ENCODE measurements at regions not wholly inside any gene's neighbourhood (a gene's known extent, or its start where the extent isn't known, plus 50 kb on each side); places are given as distances from the start of the nearest gene placed in this dataset.

DNA sequence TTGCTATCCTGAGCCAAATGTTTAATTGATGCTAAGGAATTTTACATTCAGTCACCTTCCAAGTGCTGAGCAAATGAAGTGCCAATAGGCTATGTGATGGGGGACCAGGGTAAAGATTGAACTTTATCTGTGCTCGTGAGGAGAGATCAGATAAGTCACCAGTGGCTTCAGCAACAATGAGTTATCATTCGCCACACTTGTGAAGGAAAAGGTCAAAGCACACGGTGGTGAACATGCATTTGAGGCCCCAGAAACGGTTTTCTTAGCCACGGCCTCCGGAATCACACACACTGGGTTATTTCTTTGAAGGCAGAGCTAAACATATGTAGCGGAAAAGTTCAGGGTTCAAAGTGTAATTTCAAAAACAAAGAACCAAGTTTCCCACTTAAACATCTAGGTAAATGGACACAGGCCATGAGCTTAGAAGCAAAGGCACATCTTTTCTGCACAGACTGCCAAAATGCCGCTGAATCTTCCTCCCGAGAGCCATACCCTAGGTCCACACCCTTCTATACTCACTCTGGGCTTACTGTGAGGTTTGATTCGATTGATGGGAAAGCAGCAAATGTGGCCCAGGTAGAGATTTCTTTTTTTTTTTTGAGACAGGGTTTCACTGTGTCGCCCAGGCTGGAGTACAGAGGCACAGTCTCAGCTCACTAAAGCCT lies 268.5 kb downstream of the SHQ1 start:
- H3K9me3 Mint-ChIP-seq: no peaks in the 10 kb centered on the region
- Histone ChIP-seq H3K27me3 (ENCODE audit: control insufficient read depth, insufficient read depth, low read length) (no peaks in the 10 kb centered on the region), H3K4me1 (ENCODE audit: control insufficient read depth, insufficient read depth, low read length) (no peaks in the 10 kb centered on the region), H3K9me3 (ENCODE audit: control insufficient read depth, insufficient read depth, low read length) (no peaks in the 10 kb centered on the region), H3K36me3 (ENCODE audit: control insufficient read depth, insufficient read depth, low read length) (no peaks in the 10 kb centered on the region), H3K4me3 (ENCODE audit: low read length) (no peak overlapping the region), H3K27ac (ENCODE audit: low read length) (no peak overlapping the region)
- DNase-seq: no peak
- intact Hi-C loops (cut with micrococcal nuclease): no loop called here
- H3K4me1 Mint-ChIP-seq: no peaks in the 10 kb centered on the region
- H3K27me3 Mint-ChIP-seq (ENCODE audit: low read depth in 2 of 2): peaks cover 0 to 3% of the 10 kb centered on the region in 2 donors
- 74% methylated on average over 11 of the region's 11 CpGs for WGBS (ENCODE audit: insufficient coverage)
- no peaks in the 10 kb centered on the region for H3K36me3 Mint-ChIP-seq
- no peak overlapping the region for H3K27ac Mint-ChIP-seq
- no peak for ATAC-seq
- TF ChIP-seq, protein P1, sequence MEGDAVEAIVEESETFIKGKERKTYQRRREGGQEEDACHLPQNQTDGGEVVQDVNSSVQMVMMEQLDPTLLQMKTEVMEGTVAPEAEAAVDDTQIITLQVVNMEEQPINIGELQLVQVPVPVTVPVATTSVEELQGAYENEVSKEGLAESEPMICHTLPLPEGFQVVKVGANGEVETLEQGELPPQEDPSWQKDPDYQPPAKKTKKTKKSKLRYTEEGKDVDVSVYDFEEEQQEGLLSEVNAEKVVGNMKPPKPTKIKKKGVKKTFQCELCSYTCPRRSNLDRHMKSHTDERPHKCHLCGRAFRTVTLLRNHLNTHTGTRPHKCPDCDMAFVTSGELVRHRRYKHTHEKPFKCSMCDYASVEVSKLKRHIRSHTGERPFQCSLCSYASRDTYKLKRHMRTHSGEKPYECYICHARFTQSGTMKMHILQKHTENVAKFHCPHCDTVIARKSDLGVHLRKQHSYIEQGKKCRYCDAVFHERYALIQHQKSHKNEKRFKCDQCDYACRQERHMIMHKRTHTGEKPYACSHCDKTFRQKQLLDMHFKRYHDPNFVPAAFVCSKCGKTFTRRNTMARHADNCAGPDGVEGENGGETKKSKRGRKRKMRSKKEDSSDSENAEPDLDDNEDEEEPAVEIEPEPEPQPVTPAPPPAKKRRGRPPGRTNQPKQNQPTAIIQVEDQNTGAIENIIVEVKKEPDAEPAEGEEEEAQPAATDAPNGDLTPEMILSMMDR (IDR thresholded peaks at IDR 0.05): no peak
- no peak overlapping the region for H3K4me3 Mint-ChIP-seq

DNA sequence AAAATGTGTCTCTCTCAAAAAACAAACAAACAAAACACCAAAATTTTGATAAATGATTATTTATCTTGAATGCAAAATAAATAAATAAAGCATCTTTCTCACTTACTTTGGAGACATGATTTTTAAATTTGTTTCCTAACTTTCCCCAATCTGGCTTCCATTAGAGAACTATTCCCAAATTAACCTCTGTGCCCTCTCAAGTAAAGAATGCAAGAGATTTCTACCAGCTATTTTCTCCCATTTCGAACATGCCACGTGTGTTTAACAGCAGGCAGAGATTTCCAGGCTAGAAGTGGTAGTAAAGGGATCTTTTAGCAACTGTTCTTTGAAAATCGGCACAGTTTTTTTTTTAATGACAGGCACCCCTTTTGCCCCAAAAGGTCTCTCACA lies 269.1 kb downstream of the SHQ1 start:
- intact Hi-C loops (cut with micrococcal nuclease): no loop called here
- Histone ChIP-seq H3K36me3 (ENCODE audit: control insufficient read depth, insufficient read depth, low read length) (no peaks in the 10 kb centered on the region), H3K4me1 (ENCODE audit: control insufficient read depth, insufficient read depth, low read length) (no peaks in the 10 kb centered on the region), H3K9me3 (ENCODE audit: control insufficient read depth, insufficient read depth, low read length) (no peaks in the 10 kb centered on the region), H3K4me3 (ENCODE audit: low read length) (no peak overlapping the region), H3K27me3 (ENCODE audit: control insufficient read depth, insufficient read depth, low read length) (no peaks in the 10 kb centered on the region), H3K27ac (ENCODE audit: low read length) (no peak overlapping the region)
- no peaks in the 10 kb centered on the region for H3K4me1 Mint-ChIP-seq
- H3K27ac Mint-ChIP-seq: no peak overlapping the region
- ATAC-seq: no peak
- H3K36me3 Mint-ChIP-seq: no peaks in the 10 kb centered on the region
- 85% methylated on average over 3 of the region's 3 CpGs for WGBS (ENCODE audit: insufficient coverage)
- no peak for DNase-seq
- H3K9me3 Mint-ChIP-seq: no peaks in the 10 kb centered on the region
- no peak overlapping the region for H3K4me3 Mint-ChIP-seq
- TF ChIP-seq, protein P1 (IDR thresholded peaks at IDR 0.05): no peak
- H3K27me3 Mint-ChIP-seq (ENCODE audit: low read depth in 2 of 2): peaks cover 0 to 3% of the 10 kb centered on the region in 2 donors

DNA sequence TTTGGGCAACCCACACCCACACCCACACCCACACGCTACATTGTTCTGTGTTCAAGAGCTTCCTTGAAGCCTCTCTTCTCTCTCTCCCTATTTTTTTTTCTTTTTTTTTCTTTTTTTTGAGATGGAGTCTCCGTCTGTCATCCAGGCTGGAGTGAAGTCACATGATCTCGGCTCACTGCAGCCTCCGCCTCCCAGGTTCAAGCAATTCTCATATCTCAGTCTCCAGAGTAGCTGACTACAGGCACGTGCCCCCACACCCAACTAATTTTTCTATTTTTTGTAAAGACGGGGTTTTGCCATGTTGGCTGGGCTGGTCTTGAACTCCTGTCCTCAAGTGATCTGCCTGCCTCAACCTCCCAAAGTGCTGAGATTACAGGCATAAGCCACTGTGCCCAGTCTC lies 271.1 kb downstream of the SHQ1 start:
- DNase-seq (no peak), ATAC-seq (no peak)
- Histone ChIP-seq H3K9me3 (ENCODE audit: control insufficient read depth, insufficient read depth, low read length) (no peaks in the 10 kb centered on the region), H3K4me3 (ENCODE audit: low read length) (no peak overlapping the region), H3K4me1 (ENCODE audit: control insufficient read depth, insufficient read depth, low read length) (no peaks in the 10 kb centered on the region), H3K27ac (ENCODE audit: low read length) (no peak overlapping the region), H3K27me3 (ENCODE audit: control insufficient read depth, insufficient read depth, low read length) (no peaks in the 10 kb centered on the region), H3K36me3 (ENCODE audit: control insufficient read depth, insufficient read depth, low read length) (no peaks in the 10 kb centered on the region)
- Mint-ChIP-seq H3K9me3 (no peaks in the 10 kb centered on the region), H3K36me3 (no peaks in the 10 kb centered on the region), H3K4me1 (no peaks in the 10 kb centered on the region), H3K27me3 (ENCODE audit: low read depth in 2 of 2) (peaks cover 0 to 3% of the 10 kb centered on the region in 2 donors), H3K27ac (no peak overlapping the region), H3K4me3 (no peak overlapping the region)
- intact Hi-C loops (cut with micrococcal nuclease): no loop called here
- WGBS (ENCODE audit: insufficient coverage): 96% methylated on average over 6 of the region's 6 CpGs
- TF ChIP-seq, protein P1 (IDR thresholded peaks at IDR 0.05): no peak

DNA sequence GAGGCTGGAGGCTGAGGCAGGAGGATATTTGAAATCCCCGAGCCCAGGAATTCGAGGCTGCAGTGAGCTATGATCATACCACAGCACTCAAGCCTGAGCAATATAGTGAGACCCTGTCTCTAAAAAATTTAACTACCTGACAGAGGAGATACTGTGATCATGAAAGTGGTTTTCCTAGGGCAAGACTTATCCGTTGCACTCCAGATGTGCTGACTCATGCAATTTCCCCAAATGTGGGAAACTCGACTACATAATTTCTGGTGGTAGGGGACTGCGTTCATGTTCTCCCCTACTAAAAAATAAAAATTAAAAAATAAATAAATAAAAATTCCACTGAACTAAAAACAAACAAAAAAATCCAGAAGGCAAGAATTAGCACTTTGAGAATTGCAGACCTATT lies 271.7 kb downstream of the SHQ1 start:
- Mint-ChIP-seq H3K36me3 (no peaks in the 10 kb centered on the region), H3K27ac (no peak overlapping the region), H3K9me3 (no peaks in the 10 kb centered on the region), H3K27me3 (ENCODE audit: low read depth in 2 of 2) (peaks cover 0 to 3% of the 10 kb centered on the region in 2 donors), H3K4me1 (no peaks in the 10 kb centered on the region), H3K4me3 (no peak overlapping the region)
- Histone ChIP-seq H3K4me1 (ENCODE audit: control insufficient read depth, insufficient read depth, low read length) (no peaks in the 10 kb centered on the region), H3K9me3 (ENCODE audit: control insufficient read depth, insufficient read depth, low read length) (no peaks in the 10 kb centered on the region), H3K27ac (ENCODE audit: low read length) (no peak overlapping the region), H3K4me3 (ENCODE audit: low read length) (no peak overlapping the region), H3K27me3 (ENCODE audit: control insufficient read depth, insufficient read depth, low read length) (no peaks in the 10 kb centered on the region), H3K36me3 (ENCODE audit: control insufficient read depth, insufficient read depth, low read length) (no peaks in the 10 kb centered on the region)
- TF ChIP-seq, protein P1 (IDR thresholded peaks at IDR 0.05): no peak
- intact Hi-C loops (cut with micrococcal nuclease): no loop called here
- no peak for ATAC-seq
- WGBS (ENCODE audit: insufficient coverage): 58% methylated on average over 3 of the region's 5 CpGs
- DNase-seq: no peak
